GM19397 (cell line): ENCODE measurements at regions not wholly inside any gene's neighbourhood (a gene's known extent, or its start where the extent isn't known, plus 50 kb on each side); places are given as distances from the start of the nearest gene placed in this dataset.

Experiments
- ATAC-seq: cut with Tn5 transposase; IDR thresholded peaks from one replicate; pipeline ENCODE4 v1.9.1; 2021; ENCODE audit warnings: mild to moderate bottlenecking, moderate library complexity; ENCODE audit not compliant: unreplicated experiment

DNA sequence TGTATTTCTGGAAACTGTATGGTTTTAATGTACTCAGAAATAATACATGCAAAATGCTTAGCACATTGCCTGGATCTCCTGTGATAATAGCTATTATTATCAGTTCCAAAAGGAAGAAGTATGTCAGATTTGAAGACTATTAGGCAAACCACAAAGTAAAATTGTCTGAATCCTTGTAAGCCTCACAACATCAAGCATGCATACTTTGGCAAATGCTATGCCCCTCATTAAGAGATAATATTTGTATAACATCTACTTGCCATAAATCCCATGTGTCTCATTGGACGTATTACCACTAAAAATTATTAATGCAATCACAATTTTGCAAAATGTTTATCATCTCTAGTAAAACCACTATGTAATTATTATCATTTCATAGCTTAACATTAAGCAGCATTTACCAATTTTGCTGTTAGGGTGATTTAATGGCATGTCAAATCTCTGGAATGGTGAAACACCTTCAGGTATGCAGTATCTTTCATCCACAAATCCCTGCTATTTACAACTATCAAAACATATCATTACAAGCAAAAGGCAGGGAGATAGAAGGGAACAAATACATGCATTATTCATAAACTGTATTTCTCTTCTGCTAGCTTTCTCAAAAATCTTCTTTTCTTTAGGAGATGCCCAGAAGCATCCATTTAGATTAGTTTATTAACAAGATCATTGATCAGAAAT, 974.6 kb upstream of the RAG2 start:
- ATAC-seq: no peak

DNA sequence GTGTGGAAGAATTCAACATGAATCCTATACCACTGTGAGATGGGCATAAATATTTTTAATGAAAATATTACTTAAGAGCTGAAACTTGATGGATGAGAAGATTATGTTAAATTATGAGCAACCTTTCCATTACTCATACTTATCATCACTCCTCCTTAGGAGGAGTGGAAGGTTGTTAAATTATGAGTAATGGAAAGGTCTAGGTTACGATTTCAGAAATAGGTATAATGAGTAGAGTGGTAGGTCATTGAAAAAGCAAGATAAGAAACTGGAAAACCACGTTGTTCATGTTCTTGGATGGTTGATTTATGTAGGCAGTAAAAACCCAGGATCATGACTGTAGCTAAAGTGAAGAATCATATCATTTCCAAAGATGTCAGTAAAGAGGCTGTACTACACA, 973.2 kb upstream of the RAG2 start:
- no peak for ATAC-seq

DNA sequence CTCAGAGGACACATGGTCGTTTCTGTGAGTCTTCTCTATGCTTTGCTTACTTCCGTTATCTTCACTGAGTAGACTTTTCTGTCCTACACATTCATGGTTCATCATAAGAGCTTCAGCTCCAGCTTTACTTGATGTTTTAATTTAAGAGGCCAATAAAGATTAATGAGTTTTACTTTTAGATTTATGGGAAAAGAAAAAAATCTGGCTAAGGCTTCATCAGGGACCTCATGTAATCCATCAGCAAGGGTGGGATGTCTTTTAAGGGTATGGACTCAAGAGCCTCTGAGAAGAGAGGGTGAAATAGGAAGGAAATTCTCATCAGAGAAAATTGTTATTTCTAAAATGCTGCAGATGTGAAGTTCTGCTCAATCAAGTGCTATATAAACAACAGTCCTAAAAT, 963.0 kb upstream of the RAG2 start:
- ATAC-seq: no peak

GRCh38 chr11:37560346-37560745, 962.3 kb upstream of the RAG2 start:
- ATAC-seq: no peak

DNA sequence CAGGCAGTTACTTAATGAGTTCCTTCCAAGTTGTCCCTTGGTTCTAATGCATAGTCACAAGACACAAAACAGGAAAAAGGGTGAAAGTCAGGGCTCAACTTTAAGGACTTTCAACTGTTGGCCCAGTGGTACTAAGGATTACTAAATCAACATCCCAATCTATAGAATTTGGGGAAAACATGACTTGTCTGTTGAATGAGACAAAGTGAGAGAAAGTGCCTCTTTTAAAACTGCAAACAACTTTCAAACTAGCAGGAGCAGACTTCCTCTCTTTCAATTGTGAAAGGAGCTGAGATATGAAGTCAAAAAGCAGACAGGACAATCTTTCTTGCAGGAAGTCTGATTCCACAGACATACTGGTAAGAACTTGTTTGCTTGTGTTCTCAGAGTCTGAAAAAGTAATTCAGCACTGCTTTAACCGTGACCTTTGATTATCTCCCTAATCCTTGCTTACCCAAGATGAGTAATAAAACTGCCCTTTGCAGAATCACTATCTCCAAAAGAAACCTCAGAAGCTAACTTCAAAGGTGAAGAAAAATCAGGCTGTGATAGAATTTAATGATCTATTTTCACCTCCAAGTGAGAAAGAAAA, 960.7 kb upstream of the RAG2 start:
- no peak for ATAC-seq

- no peak for ATAC-seq
Measured at GRCh38 chr11:37557990-37558389, 960.0 kb upstream of the RAG2 start.

DNA sequence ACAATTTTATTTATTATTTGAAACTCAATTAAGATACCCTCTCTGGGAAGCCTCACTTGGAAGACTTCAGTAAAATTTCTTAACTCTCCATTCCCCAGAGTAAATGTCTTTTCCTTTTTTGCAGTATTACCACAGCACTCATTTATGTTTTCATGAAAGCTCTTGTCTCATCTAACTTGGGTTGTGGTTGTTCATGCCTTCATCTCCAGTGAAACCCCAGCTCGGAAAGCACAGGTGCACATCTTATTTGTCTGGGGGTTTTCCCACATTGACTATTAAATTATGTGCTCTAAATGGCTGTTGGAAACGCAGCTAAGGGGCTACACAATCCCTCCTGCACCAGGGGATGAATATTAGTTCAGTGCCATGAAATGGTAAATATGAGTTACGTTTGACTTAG, 954.2 kb upstream of the RAG2 start:
- ATAC-seq: no peak

GRCh38 chr11:37544491-37544890, 946.5 kb upstream of the RAG2 start:
- ATAC-seq: no peak

DNA sequence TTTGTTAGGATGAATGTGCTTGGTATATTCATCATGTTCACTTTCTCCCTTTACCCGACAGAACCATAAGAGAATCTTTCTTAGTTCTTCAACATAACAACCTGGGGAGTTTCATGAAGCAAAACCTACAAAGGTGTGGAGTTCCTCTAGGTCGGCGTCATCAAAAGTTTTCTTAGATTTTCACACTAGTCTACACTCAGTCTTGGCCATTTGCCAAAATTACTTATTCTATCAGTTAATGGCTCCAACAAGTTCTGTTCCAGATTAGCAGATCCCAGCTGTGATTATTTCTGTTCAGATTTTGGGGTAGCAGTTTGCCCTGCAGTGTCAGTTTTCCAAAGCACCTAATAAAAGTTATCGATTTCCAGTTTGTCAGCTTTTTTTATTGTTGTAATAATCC, 935.8 kb upstream of the RAG2 start:
- ATAC-seq: no peak

DNA sequence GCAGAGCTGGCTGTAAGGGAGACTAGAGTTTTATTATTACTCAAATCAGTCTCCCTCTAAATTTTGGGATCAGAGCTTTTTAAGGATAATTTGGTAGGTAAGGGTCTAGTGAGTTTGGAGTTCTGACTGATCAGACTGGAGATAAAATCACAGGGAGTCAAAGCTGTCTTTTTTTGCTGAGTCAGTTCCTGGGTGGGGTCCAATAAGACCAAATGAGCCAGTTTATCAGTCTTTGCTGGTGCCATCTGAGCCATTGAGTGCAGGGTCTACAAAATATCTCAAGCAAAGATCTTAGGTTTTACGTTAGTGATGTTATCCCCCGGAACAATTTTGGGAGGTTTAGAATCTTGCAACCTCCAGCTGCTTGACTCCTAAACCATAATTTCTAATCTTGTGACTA, 935.1 kb upstream of the RAG2 start:
- ATAC-seq: no peak

DNA sequence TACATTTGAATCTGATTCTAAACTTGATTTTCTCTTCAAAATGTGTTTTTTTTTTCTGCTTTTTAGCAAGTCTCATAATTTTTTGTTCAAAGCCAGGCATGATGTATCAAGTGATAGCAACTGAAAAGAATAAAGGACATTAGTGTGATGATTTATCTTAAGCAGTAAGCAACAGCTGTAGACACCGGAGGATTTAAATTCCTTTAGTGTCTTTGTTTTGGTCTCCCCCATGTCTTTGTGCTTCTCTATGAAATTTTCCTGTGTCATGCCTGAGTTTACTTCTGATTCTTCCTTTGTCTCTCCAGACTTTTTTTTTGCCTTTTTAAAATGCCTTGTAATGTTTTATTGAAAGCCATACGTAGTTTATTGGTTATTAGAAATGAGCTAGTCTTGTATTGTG, 934.2 kb upstream of the RAG2 start:
- ATAC-seq: no peak

DNA sequence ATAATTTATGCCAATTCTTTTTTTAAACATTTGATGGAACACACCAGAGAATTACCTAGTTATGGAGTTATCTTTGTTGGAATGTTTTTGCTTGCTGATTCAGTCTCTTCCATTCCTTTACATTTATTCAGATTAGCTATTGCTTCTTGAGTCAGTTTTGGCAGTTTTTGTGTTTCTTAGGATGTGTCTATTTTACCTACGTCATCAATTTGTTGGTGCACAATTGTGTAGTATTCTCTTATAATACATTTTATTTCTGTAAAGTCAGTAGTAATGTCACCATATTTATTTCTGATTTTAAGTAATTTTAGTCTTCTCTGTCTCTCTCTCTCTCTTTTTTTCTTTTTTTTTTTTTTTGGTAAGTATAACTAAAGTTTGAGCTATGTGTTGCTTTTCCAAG, 929.5 kb upstream of the RAG2 start:
- no peak for ATAC-seq

DNA sequence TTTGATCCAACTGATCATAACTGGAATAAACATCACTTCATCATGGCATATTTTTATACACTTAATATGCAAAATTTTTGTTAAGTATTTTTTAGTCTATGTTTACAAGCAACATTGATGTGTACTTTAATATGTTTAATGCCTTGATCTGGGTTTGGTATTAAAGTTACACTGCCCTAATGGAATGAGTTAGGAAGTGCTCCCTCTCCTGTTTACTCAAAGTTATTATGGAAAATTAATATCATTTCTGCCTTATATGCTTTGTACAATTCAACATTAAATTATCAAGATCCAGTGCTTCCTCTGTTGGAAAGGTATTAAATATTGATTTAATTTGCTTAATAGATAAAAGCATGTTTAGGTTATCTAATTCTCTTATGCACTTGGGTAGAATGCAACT, 927.3 kb upstream of the RAG2 start:
- no peak for ATAC-seq

GRCh38 chr11:37519781-37520180, 921.7 kb upstream of the RAG2 start:
- no peak for ATAC-seq

DNA sequence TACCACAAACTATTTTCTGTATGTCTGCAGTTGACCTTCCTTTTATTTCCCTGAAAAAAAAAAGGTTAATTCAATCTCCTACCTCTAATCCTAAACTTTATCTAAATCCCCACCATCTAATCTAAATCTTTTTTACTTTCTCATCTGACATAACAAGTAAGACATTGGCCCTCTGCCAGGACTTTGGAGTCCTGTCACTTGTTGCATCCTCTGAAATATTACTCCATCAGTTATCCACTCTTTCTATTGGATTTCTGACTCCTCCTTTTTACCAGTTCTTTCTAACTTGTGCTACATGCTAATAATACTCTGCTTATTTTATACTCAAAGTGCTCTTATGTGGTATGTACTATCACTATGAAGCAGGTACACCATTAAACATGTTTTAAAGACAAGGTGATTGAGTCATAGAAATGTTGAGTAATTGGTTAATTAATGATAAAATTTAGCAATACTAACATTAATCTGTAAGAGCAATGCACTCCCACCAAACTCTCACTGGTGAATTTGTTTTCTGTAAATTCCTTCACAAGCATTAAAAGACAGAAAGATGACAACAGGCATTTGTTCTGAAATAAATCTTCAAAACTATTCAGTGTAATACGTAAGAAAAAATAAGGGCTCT, 914.2 kb upstream of the RAG2 start:
- ATAC-seq: no peak

DNA sequence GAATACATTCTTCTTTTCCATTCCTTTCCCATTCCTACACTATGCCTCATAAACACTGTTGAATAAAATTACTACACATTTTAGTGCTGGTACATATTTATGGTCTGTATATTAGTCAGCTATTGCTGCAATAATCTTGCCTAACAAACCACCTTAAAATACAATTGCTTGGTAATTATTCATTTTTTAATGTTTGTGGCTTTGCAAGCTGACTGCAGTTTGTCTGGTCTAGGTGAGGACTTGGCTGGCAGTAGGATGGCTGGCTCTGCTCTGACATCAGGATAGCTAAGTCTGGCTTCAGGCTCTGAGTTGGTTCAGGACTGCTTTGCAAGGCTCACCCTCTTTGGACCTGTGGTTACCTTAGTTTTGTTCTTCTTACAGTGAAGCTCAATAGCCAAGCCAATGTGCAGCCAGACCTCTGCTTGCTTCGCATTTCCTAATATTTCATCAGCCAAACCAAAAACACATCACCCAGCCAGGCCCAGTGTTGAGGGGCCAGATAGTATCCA, 913.4 kb upstream of the RAG2 start:
- ATAC-seq: no peak

DNA sequence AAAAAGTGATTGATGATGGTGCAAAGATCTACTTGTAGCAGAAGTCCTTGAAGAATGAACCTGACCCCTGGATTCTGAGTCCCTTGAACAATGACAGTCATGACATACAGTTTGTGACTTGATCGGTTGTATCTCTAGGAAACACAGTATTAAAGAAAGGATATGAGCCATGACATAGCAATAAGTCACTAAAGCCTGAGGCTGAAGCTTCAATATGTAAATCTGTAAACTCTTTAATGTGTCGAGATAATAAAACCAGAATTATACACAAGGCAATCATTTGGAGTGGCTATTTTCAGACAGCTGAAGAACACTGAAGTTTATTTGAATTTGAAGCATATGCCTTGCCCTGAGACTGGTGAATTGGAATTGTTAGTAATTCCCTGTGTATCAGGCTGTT, 911.5 kb upstream of the RAG2 start:
- ATAC-seq: no peak

- ATAC-seq: no peak
Measured at GRCh38 chr11:37506531-37506930, 908.5 kb upstream of the RAG2 start.

DNA sequence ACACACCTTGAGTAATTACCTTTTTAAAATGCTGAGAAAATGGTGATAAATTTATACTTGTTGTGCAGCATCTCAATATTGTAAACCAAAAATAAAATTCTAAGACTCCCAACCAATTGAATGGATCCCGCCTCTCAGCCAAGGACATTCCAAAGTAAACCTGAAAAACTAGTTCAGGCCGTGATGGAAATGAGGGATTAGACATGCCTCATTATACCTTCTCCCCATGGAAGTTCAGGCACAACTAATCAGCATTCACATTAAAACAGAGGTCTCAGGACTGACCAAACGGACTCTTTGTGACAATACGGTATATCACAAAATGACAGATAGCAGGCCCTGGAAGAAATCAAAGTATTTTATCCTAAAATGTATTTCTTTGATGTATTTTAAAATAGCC, 907.4 kb upstream of the RAG2 start:
- no peak for ATAC-seq

DNA sequence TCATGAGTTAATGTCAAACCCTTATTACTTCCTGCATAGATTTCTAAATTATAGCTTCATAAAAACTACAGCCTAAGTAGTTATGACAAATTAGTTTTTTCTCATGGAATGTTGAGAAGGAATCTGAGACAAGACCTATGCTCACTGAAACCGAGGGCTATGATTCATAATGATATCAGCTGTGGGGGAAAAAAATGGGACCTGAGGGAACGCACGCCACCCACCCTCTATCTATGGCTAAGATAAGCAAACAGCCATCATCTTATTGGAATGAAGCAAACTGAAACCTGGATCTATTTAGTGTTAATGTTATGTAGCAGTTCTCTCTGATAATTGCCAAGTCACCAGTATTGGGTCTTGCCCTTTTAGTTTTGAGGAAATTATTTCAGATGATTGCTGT, 906.9 kb upstream of the RAG2 start:
- ATAC-seq: no peak

- peak; percentile 85 for ATAC-seq
Measured at GRCh38 chr11:37504060-37504611, 906.1 kb upstream of the RAG2 start.

DNA sequence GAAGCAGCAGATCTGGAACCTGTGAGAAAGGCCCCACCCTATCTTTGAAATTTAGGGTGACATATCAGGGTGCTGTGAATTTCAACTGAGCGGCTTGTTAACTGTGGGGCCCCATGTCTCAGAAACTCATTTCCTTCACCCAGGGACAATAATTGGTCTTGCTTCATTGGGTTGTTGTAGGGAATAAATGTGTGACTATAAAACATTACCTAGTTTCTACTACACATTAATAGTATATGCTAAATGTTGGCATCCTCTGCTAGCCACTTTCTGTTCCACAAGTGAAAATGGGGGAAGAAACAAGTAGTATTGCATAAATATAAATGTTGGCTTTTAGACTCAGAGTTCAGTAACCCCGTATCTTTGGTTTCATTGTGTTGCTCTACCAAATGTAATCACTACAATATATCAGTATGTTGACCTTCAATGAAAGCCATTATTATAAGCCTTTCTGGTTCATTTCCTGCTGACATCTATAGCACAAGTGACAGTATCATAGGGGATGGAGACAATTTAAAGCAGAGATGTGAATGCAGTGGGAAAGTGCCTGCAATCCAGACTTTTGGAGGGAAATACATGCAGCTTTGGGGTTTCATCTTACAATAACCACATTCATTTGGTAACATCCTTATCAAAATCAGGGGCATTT, 905.5 kb upstream of the RAG2 start:
- ATAC-seq: peak; percentile 51
